HEK293T (cell line): ENCODE measurements at regions not wholly inside any gene's neighbourhood (a gene's known extent, or its start where the extent isn't known, plus 50 kb on each side); places are given as distances from the start of the nearest gene placed in this dataset.

ENCODE experiments used
- BHLHE40 ChIP-seq: fragments of 450-650 bp; IDR thresholded peaks from 2 replicates; pipeline ENCODE4 v1.6.1; 2016; ENCODE audit warnings: mild to moderate bottlenecking, moderate library complexity, borderline replicate concordance
- ELF4 ChIP-seq: fragments of 450-650 bp; IDR thresholded peaks from 2 replicates; pipeline ENCODE4 v1.6.1; 2017; ENCODE audit warnings: antibody characterized with exemption
- FOXA1 ChIP-seq: fragments of 450-650 bp; IDR thresholded peaks from 2 replicates; pipeline ENCODE4 v1.6.1; 2016; ENCODE audit warnings: mild to moderate bottlenecking
- FOXK2 ChIP-seq: fragments of 450-650 bp; IDR thresholded peaks from 2 replicates; pipeline ENCODE4 v1.6.1; 2016; ENCODE audit warnings: mild to moderate bottlenecking
- FOXM1 ChIP-seq: fragments of 450-650 bp; IDR thresholded peaks from 2 replicates; pipeline ENCODE4 v1.6.1; 2017; ENCODE audit warnings: mild to moderate bottlenecking, borderline replicate concordance
- HDGF ChIP-seq: fragments of 450-650 bp; IDR thresholded peaks from 2 replicates; pipeline ENCODE4 v1.6.1; 2017; ENCODE audit warnings: antibody characterized with exemption, borderline replicate concordance
- NFRKB ChIP-seq: fragments of 450-650 bp; IDR thresholded peaks from 2 replicates; pipeline ENCODE4 v1.6.1; 2016; ENCODE audit warnings: mild to moderate bottlenecking, moderate library complexity
- PKNOX1 ChIP-seq: fragments of 450-650 bp; IDR thresholded peaks from 2 replicates; pipeline ENCODE4 v1.6.1; 2016
- SP1 ChIP-seq: fragments of 450-650 bp; IDR thresholded peaks from 2 replicates; pipeline ENCODE4 v1.6.1; 2017
- SUZ12 ChIP-seq: fragments of 450-650 bp; IDR thresholded peaks from 2 replicates; pipeline ENCODE4 v1.6.1; 2016; ENCODE audit warnings: mild to moderate bottlenecking
- TARDBP ChIP-seq: fragments of 450-650 bp; IDR thresholded peaks from 2 replicates; pipeline ENCODE4 v1.6.1; 2016
- ZNF384 ChIP-seq: fragments of 450-650 bp; IDR thresholded peaks from 2 replicates; pipeline ENCODE4 v1.6.1; 2016

DNA sequence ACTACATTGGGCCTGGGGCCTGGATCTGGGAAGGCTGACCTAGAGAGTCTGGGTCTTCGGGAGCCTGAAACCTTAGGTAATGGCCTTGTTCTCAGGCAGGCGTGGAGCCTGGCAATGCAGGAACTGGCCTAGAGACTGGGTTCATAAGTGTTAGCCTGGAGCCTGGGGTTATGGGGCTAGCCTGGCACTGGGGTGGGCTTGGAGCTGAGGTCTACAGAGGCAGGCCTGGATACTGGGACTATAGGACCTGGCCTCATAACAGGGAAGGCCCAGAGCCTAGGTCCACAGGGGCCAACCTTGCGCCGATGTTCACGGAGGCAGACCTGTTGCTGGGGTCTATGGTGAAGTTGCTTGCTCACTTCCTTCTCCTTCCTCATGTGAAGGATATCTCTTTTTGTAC is 843.8 kb upstream of the GJE1 start:
- TF ChIP-seq ELF4 (no peak), SUZ12 (no peak), BHLHE40 (no peak), PKNOX1 (no peak), HDGF (no peak), TARDBP (no peak), NFRKB (no peak), SP1 (no peak), FOXM1 (no peak), ZNF384 (no peak), FOXA1 (no peak), FOXK2 (no peak)
